GM21737 (cell line): ENCODE measurements at regions not wholly inside any gene's neighbourhood (a gene's known extent, or its start where the extent isn't known, plus 50 kb on each side); places are given as distances from the start of the nearest gene placed in this dataset.
A peak's percentile ranks its signal among the peaks of the same experiment; 100 is the strongest.

Source experiments
- ATAC-seq: cut with Tn5 transposase; IDR thresholded peaks from one replicate; pipeline ENCODE4 v1.9.1; 2021; ENCODE audit warnings: mild to moderate bottlenecking, moderate library complexity; ENCODE audit not compliant: unreplicated experiment

DNA sequence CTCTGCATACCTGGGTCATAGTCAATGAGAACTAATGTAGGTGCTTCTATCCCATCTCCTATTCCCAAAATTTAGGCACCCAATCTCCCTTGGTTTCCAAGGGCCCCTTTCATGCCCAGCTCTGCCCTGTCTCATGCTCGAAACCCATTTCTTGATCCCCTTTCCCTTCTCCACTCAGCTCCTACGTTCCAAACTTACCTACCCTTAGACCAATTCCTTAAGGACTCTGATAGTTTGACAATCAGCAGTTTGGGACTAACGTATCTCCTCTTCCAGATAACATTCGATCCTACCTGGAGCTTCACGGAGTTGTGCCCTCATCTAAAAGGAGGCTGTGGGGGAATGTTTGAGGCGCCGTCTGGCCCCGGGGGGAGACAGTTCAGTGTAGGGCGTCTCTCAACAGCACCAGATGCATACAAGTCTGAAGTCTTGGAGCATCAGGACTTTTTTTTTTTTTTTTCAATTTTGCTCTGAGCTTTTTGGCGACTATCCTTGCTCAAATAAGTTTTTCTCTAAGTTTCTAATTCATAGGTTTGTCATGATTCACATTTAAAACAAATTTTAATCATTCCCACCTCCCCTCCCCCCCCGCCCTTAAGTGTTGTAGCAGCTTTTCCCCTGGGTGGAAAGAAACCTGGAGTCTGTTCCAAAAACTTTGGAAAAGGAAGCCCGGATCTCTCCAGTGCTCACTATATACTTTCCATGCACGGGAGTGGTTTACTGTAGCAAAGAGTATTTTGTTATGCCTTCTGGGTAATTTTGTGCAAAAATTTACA is 141.2 kb upstream of the LGALSL start:
- no peak for ATAC-seq

DNA sequence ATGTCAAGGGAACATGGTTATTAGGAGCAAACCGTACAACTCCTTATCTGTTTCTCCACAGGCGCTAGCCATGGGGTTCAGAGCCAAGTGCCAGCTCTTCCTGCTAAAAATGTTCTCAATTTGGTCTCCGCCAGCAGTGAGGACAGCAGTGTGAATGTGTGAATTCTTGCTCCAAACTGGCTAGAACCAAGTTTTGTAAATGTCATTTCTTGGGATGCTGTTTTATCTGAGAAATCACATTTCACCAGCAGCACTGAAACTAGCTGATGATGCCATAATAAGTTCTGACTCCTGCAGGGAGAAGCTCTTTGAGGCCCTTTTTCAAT is 140.6 kb upstream of the LGALSL start:
- no peak for ATAC-seq

DNA sequence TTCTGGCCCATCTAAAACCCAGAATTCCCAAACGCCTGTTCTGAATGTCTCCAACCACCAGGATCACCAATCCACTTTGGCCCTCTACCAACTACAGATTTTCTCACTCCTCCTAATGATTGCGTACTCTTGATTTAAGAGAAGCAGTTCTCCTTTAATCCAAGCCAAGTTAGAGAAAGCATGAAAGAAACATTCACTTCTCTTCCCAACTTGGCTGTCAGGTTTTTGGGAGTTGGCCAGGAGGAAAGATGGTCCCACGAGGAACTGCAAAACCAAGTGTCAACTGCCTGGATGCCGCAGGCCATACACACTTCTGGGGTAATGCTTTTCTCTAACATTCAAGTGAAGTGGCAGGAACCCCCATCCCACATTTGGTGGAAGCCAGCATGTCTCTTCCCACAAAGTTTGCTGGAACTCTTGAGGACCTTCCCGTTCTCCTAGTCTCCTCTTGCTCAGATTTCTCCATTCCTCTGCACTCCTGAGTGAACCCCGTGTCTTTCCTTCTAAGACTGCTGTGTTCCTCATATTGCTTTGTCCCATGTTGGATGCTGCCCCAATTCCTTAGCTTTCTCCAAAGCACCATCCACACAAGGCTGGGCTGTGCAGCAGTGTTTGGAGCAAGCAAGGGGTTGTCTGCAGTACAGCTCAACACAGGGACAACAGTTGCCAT is 138.5 kb upstream of the LGALSL start:
- no peak for ATAC-seq

- ATAC-seq = no peak
Observed at GRCh38 chr2:64317707-64318475, 136.1 kb upstream of the LGALSL start.

DNA sequence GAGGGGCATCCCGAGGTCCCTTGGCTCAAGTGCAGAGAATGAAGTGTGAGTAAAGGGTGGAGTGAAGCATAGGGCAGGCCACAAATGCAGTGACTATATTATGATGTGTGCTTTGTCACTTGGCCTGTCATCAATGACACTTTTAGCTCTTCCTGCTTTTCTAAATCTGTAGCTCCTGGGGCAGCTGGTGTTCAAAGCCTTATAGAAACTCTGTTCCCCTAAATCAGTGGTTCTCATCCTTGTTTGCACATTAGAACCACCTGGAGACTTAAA is 135.6 kb upstream of the LGALSL start:
- no peak for ATAC-seq

GRCh38 chr2:64319896-64320295 is 134.1 kb upstream of the LGALSL start:
- no peak for ATAC-seq

DNA sequence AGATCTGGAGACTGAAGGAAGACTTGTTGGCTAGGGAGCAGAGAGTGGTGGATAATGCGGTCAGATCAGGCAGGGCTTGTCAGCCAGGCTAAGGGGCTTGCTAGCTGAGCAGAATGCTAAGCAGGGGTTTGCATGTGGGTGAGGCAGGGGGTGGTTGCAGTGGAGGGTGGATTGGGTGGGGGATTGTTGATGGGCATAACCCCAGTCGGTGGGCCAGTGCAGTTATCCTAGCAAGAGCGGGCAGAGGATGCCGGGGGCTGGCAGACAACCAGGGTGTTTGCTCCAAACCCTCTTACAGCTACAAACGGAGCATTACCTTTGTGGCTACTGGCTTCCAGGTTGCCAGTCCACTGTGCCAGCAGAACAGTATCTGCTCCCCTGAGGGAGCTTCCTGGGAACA is 131.5 kb upstream of the LGALSL start:
- no peak for ATAC-seq

- no peak for ATAC-seq
Observed at GRCh38 chr2:64323197-64323596, 130.8 kb upstream of the LGALSL start.

- ATAC-seq = no peak
Observed at GRCh38 chr2:64324746-64325410, 129.1 kb upstream of the LGALSL start.

- ATAC-seq = no peak
Observed at GRCh38 chr2:64325477-64325851, 128.5 kb upstream of the LGALSL start.

GRCh38 chr2:64325852-64326577 is 127.9 kb upstream of the LGALSL start:
- ATAC-seq = peak; percentile 84

GRCh38 chr2:64326578-64327050 is 127.3 kb upstream of the LGALSL start:
- no peak for ATAC-seq

DNA sequence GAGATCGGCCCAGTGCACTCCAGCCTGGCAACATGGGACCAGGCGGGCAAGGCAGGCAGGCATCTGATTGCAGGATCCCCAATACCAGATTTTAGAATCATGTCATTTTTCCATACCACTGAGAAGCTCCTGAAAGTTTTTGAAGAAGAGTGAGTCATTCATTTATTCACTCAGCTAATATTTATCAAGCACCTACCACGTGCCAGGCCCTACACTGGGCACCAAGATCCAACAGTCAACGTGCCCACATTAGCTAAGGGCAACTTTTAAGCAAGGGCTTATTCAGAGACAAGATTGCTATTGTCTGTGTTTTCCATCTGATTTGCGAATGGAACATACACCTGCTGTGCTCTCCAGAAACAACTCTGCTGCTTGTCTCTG is 126.8 kb upstream of the LGALSL start:
- ATAC-seq = no peak

DNA sequence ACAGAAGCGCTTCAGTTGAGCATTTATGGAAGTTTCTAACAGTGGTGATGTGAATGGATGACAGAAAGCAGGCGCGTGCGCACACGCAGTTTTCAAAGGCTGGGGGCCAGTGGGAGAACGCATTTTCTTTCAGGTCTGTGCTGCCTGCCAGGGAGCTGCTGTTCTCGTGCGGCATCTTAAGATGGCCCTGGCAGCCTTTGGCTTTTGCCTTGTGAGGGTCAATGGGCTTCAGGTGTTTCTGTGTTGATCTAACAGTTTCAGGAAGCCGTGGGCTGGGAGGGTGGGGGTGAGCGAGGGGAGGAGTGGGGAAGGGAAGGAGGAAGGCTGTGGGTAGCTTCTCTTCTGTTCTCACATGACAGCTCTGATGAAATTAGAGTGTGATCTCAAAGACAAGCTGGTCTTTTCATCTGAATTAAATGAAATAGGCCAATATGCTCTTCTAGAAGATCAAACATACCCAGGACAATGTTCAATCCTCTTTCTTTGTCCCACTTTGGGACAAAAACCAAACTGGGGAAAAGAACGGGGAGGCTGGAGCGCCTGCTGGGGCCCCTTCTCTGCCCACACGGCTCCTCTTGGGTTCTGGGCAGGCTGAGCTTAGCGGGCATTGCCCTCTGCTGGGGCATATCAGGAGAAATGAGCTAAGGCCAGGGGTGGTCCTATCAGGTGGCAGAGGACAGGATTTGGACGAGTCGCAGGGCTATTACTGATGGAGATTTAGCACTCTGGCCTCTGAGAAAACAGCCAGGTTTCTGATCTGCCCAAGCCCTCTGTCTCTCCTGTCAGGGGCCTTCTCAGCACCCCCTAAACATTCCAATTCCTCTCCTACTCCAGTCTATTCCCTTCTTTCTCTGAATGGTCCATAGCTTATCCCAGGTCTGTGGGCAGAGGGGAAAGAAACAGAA is 126.2 kb upstream of the LGALSL start:
- no peak for ATAC-seq

DNA sequence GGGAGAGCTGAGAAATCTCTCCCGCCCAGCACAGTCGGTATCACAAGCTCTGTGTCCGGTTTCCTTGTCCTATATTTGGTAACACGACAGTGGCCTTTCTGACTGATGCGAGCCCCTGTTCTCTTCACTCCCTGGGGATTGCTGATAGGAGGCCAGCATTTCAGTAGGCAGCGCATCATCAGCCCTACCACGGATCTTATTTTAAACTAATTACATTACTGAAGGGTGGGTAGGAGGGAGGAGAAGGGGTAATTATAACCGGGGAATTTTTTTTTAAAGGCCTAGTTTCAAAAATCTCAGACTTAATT is 125.6 kb upstream of the LGALSL start:
- no peak for ATAC-seq

DNA sequence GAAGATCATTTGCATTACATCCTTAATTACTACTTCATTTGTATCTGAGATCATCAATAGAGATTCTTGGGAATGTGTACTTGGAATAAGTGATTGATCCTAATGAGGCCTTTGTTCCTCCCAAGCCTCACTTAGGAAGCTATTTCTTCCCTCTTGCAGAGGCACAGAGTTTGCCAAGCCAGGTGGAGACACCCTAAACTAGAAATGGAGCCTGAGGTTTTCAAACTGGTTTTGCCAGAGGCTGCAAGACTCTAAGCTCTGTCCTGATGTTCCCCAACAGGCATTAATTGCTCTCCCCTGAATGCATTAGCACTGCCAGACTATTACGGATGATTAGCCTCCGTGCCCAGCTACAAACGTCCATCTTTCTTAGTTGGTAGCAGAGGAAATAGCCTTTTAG is 125.2 kb upstream of the LGALSL start:
- ATAC-seq = no peak

DNA sequence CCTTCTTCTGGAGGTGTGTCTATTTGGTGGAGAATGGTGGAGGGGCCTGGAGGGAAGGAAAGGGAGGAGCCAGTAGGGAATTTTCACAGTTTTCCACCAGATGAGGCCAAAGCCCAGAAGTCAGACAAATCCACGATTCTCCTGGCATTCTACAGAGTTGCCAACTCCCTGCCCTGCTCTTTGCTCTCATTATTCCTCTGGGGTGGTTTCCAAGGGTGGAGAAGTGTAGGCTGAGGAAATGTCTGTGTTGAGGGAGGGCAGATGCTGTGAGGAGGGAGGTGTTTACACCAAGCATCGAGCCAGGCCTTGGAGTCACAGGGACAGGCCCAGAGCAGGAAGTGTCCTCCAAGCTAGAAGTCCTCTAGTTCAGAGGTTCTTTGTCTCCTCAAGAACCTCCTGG is 124.1 kb upstream of the LGALSL start:
- no peak for ATAC-seq

DNA sequence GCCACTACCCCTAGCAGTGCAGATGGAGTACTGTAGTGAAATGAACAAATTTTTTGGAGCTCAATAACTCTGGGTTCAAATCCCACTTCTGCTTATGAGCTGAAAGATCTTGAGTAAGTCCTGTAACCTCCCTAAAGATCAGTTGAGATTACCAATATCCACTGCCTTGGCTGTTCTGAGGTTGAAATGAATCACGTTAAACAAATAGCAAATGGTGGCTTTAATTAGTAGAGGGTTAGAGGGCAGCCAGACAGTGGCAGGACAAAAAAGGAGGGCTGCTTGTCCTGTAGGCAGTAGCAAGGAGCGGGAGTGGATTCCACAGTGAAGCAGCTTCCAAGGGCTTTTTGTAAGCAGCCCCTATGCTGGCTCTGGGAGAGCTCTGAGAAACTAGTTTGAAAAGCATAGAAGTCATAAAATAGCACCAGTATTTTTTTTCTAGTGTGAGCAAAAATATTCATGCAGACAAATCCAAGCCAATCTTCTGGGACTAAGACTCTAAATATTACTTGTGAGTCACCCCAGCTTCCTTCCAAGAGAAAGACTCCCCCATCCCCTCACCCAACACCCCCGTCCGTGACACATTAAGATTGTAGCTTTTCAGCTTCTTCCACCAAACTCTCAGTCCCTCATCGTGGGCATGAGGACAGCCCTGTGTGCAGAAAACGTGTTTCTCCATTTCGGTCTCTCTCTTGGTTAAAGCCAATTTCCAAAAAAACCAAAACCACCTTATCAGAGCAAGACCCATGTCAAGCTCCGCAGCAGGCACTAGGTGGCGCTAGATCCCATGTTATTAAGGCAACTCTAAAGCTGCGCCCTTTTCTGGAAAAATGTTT is 123.5 kb upstream of the LGALSL start:
- ATAC-seq = no peak

GRCh38 chr2:64331114-64331645 is 122.8 kb upstream of the LGALSL start:
- no peak for ATAC-seq
